Stimulated activated naive CD8-positive, alpha-beta T cell treated with anti-CD3 and anti-CD28 coated beads, Interleukin-15, Interleukin-2, amounts not matched to agents 100 ng/mL and 50 ng/mL, for 24 hours (primary cell): ENCODE measurements at regions not wholly inside any gene's neighbourhood (a gene's known extent, or its start where the extent isn't known, plus 50 kb on each side); places are given as distances from the start of the nearest gene placed in this dataset.

Experiments used
- H3K27ac Mint-ChIP-seq: one replicate; pipeline ENCODE4 v1.8.0; 2021; ENCODE audit warnings: mild to moderate bottlenecking, mixed read lengths
- H3K27me3 Mint-ChIP-seq: one replicate; pipeline ENCODE4 v1.8.0; 2021; ENCODE audit warnings: mixed read lengths
- H3K36me3 Mint-ChIP-seq: one replicate; pipeline ENCODE4 v1.8.0; 2021; ENCODE audit warnings: low read depth, mixed read lengths
- H3K4me1 Mint-ChIP-seq: one replicate; pipeline ENCODE4 v1.8.0; 2021; ENCODE audit warnings: low read depth, mixed read lengths
- H3K4me3 Mint-ChIP-seq: one replicate; pipeline ENCODE4 v1.8.0; 2021; ENCODE audit warnings: mild to moderate bottlenecking, mixed read lengths
- H3K9me3 Mint-ChIP-seq: one replicate; pipeline ENCODE4 v1.8.0; 2021; ENCODE audit warnings: mixed read lengths

GRCh38 chr9:81266674-81267073, 422.7 kb downstream of the TLE1 start:
- no peak overlapping the region for H3K27ac Mint-ChIP-seq
- no peaks in the 10 kb centered on the region for H3K27me3 Mint-ChIP-seq
- no peaks in the 10 kb centered on the region for H3K36me3 Mint-ChIP-seq
- no peaks in the 10 kb centered on the region for H3K4me1 Mint-ChIP-seq
- no peak overlapping the region for H3K4me3 Mint-ChIP-seq
- peaks cover 8% of the 10 kb centered on the region for H3K9me3 Mint-ChIP-seq

DNA sequence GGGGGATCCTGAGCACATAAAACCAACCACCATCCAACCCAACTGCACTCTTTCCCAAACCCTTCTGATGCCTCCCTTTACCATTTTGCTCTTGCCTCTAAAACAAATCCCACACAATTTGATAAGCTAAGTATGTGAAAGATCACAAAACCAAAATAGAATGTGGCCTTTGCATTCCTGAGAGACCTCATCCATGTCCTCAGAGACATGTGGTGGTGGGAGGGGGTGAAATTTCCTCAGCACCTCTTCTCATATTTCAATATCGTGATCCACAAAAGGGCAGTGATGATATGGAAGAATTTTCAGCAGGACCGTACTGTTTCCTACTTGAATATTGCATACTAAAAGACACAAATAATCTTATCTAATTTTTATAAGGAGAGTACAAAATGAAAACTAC, 423.3 kb downstream of the TLE1 start:
- Mint-ChIP-seq H3K27ac (no peak overlapping the region), H3K4me3 (no peak overlapping the region), H3K27me3 (no peaks in the 10 kb centered on the region), H3K36me3 (no peaks in the 10 kb centered on the region), H3K4me1 (no peaks in the 10 kb centered on the region), H3K9me3 (peaks cover 8% of the 10 kb centered on the region)

DNA sequence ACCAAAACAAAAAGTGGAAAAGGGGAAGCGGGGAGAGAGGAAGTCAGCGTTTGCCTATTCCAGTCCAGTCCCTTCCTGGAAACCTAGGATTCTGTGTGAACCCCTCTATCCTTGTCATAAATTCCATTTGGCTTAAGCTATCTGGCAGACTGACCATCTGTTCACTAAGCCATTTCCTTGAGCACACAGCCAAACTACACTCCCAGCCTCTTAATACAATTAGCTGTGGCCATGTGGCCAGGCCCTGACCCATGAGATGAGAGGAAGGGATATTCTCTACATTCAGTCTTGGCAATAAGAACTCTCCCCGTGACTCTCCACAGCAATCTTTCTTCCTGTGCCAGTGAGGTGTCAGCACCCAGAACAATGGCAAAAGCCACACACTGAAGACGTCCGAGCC, 424.8 kb downstream of the TLE1 start:
- Mint-ChIP-seq H3K27me3 (no peaks in the 10 kb centered on the region), H3K27ac (no peak overlapping the region), H3K9me3 (peaks cover 8% of the 10 kb centered on the region), H3K4me3 (no peak overlapping the region), H3K36me3 (no peaks in the 10 kb centered on the region), H3K4me1 (no peaks in the 10 kb centered on the region)

DNA sequence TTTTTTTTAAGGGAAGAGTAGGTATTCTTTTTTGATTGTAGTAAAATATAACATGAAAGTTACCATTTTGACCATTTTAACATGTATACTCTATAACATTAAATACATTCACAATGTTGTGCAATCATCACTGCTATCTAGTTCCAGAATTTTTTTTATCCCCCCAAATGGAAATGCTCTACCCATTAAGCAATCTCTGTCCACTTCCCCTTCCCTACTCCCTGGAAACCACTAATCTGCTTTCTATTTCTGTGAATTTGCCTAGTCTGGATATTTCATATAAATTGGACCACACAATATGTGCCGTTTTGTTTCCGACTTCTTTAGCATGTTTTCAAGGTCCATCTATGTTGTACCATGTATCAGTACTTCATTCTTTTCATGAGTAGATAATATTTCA, 429.5 kb downstream of the TLE1 start:
- peaks cover 4% of the 10 kb centered on the region for H3K9me3 Mint-ChIP-seq
- H3K27me3 Mint-ChIP-seq: no peaks in the 10 kb centered on the region
- no peaks in the 10 kb centered on the region for H3K4me1 Mint-ChIP-seq
- no peaks in the 10 kb centered on the region for H3K36me3 Mint-ChIP-seq
- H3K4me3 Mint-ChIP-seq: no peak overlapping the region
- H3K27ac Mint-ChIP-seq: no peak overlapping the region

GRCh38 chr9:81256368-81256767, 433.0 kb downstream of the TLE1 start:
- H3K36me3 Mint-ChIP-seq: no peaks in the 10 kb centered on the region
- no peak overlapping the region for H3K27ac Mint-ChIP-seq
- no peaks in the 10 kb centered on the region for H3K27me3 Mint-ChIP-seq
- H3K4me3 Mint-ChIP-seq: no peak overlapping the region
- peaks cover 4% of the 10 kb centered on the region for H3K9me3 Mint-ChIP-seq
- no peaks in the 10 kb centered on the region for H3K4me1 Mint-ChIP-seq

DNA sequence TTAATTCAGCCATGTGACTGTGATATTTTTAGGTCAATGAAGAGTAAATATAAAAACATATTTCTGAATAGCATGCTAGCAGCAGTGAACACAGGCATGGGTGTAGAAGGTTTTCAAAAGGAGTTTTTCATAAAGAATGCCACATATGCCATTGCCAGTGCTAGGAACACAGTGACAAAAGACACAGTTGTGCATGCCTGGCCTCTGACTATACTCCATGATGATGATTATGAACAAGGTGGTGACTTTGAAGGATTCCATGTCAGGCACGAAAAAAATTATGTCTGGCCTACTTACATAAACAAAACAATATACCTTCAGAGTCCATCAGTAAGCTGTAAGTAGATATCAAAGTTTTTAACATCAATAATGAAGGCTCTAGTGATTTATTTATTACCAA, 438.7 kb downstream of the TLE1 start:
- Mint-ChIP-seq H3K36me3 (no peaks in the 10 kb centered on the region), H3K27me3 (no peaks in the 10 kb centered on the region), H3K9me3 (no peaks in the 10 kb centered on the region), H3K27ac (no peak overlapping the region), H3K4me1 (no peaks in the 10 kb centered on the region), H3K4me3 (no peak overlapping the region)

- H3K36me3 Mint-ChIP-seq: no peaks in the 10 kb centered on the region
- no peaks in the 10 kb centered on the region for H3K27me3 Mint-ChIP-seq
- H3K9me3 Mint-ChIP-seq: no peaks in the 10 kb centered on the region
- no peaks in the 10 kb centered on the region for H3K4me1 Mint-ChIP-seq
- no peak overlapping the region for H3K27ac Mint-ChIP-seq
- no peak overlapping the region for H3K4me3 Mint-ChIP-seq
These were observed 439.3 kb downstream of the TLE1 start for GRCh38 chr9:81250041-81250440.

DNA sequence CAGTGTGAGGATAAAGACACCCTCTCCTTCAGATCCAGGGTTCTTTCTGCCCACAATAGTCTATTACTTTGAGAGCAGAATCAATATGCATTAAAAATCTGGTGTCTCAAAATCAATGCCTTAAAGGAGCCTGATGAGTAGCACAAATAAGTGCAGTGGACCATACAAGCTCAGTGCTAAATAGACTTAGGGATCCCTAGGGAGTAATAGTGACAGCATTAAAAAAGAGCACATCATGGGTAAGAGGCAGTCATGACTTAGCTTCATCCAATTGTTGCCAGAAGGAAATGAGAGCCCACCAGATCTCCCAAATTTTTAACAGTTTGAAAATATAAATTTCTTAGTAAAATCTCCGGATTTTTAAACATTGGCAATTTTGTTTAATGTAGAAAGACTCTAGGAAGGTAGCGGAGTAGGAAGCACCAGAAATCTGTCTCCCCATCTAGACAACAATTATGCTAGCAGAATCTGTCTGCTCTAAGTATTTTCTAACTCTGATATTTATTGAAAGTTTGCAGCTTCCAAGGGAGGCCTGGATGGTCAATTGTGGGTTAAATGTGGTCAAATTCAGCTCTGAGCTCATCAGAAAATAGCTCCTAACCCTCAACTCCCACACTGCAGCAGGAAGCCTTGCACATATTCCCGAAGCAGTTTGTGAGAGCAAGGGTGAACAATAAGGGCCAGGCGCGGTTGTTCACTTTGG, 443.9 kb downstream of the TLE1 start:
- Mint-ChIP-seq H3K27ac (no peak overlapping the region), H3K36me3 (no peaks in the 10 kb centered on the region), H3K4me1 (no peaks in the 10 kb centered on the region), H3K27me3 (no peaks in the 10 kb centered on the region), H3K4me3 (no peak overlapping the region), H3K9me3 (no peaks in the 10 kb centered on the region)

- H3K36me3 Mint-ChIP-seq: no peaks in the 10 kb centered on the region
- H3K9me3 Mint-ChIP-seq: no peaks in the 10 kb centered on the region
- no peaks in the 10 kb centered on the region for H3K27me3 Mint-ChIP-seq
- H3K4me1 Mint-ChIP-seq: no peaks in the 10 kb centered on the region
- H3K4me3 Mint-ChIP-seq: no peak overlapping the region
- no peak overlapping the region for H3K27ac Mint-ChIP-seq
These were observed 444.7 kb downstream of the TLE1 start for GRCh38 chr9:81244631-81245030.

- Mint-ChIP-seq H3K9me3 (peaks cover 5% of the 10 kb centered on the region), H3K36me3 (no peaks in the 10 kb centered on the region), H3K27me3 (no peaks in the 10 kb centered on the region), H3K27ac (no peak overlapping the region), H3K4me1 (no peaks in the 10 kb centered on the region), H3K4me3 (no peak overlapping the region)
These were observed 446.5 kb downstream of the TLE1 start for GRCh38 chr9:81242866-81243265.

DNA sequence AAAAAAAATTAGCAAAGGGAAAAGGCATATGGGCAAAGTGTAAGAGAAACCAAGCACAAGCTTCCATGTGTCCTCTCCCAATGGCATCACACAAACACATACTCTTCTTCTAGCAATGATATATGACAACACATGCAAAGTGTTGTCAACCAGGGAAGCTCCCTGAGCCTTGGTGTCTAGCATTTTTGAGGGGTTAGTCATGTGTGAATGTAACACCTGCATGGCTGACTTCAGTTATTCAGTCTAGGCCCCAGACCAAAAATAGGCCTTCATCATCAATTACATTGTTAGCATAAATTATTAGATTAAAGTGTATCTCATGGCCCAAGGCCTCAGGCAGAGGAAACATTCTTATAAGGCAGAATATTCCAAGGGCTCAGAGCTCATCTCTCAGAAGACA, 450.0 kb downstream of the TLE1 start:
- peaks cover 5% of the 10 kb centered on the region for H3K9me3 Mint-ChIP-seq
- no peaks in the 10 kb centered on the region for H3K4me1 Mint-ChIP-seq
- H3K27me3 Mint-ChIP-seq: no peaks in the 10 kb centered on the region
- no peaks in the 10 kb centered on the region for H3K36me3 Mint-ChIP-seq
- no peak overlapping the region for H3K27ac Mint-ChIP-seq
- H3K4me3 Mint-ChIP-seq: no peak overlapping the region

DNA sequence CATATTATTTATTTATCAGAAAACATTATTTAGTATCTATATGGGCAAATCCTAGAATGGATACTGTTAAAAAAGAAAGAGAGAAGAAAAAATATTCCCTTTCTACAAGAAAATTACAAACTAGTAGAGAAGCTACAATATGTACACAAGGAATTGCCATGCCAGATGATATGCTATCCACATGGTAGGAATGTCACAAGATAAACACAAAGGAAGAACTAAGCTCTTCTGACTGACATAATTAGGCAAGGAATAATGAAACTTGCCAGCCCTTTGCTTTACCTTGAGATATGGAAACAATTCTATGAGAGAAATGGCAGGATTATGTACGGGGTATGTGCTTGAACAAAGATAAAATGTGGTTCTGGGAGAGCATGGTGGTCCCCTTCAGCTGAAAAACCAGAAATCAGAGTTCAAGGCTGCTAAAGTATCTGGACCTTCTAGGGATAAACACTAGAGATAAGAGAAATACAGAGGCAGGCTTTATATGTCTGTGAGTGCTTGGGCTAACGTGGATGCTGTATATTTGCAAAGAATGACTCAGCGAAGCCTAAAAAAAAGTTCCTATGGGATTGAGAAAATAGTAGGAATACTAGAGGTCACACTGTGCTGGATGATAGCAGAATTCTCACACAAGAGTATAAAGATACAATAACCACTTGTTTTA, 451.6 kb downstream of the TLE1 start:
- no peak overlapping the region for H3K27ac Mint-ChIP-seq
- no peaks in the 10 kb centered on the region for H3K36me3 Mint-ChIP-seq
- peaks cover 11% of the 10 kb centered on the region for H3K9me3 Mint-ChIP-seq
- no peak overlapping the region for H3K4me3 Mint-ChIP-seq
- no peaks in the 10 kb centered on the region for H3K27me3 Mint-ChIP-seq
- H3K4me1 Mint-ChIP-seq: no peaks in the 10 kb centered on the region

DNA sequence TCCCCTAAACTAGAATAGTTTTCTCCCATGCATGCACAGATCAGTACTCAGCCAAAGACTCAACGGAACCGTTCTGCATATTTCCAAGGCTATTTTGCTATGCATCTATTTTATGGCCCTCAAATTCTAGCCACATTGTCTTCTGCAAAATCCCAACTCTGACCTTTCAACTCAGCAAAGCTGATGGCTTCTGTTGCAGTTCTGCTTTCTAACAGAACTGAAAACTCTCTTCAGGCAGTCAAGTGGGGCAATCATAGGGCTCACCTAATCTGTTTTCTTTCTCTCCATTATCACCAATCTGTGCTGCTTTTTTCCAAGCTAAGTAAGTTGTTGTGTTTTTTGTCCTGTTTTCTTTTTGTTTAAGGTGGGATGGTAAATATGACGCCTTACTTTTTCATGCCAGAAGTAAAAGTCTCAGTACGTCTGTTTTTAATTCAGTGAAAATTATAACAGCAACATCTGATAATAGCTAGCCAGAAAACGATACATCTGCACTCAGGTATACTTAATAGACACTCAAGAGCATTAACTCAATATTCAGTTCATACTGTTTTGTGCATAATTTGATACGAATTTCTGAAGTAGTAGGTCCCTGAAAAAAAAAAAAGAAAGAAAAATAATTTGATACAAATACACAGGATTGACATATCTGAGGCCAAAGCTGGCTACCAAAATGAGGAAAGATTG, 454.3 kb downstream of the TLE1 start:
- H3K4me1 Mint-ChIP-seq: no peaks in the 10 kb centered on the region

GRCh38 chr9:81231011-81231410, 458.3 kb downstream of the TLE1 start:
- no peak overlapping the region for H3K4me3 Mint-ChIP-seq
- H3K9me3 Mint-ChIP-seq: peaks cover 6% of the 10 kb centered on the region
- H3K27ac Mint-ChIP-seq: no peak overlapping the region
- no peaks in the 10 kb centered on the region for H3K36me3 Mint-ChIP-seq
- H3K4me1 Mint-ChIP-seq: no peaks in the 10 kb centered on the region
- H3K27me3 Mint-ChIP-seq: no peaks in the 10 kb centered on the region

More for the DNA sequence above, 454.3 kb downstream of the TLE1 start:
- H3K27ac Mint-ChIP-seq: no peak overlapping the region
- H3K9me3 Mint-ChIP-seq: peaks cover 11% of the 10 kb centered on the region
- no peak overlapping the region for H3K4me3 Mint-ChIP-seq
- no peaks in the 10 kb centered on the region for H3K27me3 Mint-ChIP-seq
- no peaks in the 10 kb centered on the region for H3K36me3 Mint-ChIP-seq

DNA sequence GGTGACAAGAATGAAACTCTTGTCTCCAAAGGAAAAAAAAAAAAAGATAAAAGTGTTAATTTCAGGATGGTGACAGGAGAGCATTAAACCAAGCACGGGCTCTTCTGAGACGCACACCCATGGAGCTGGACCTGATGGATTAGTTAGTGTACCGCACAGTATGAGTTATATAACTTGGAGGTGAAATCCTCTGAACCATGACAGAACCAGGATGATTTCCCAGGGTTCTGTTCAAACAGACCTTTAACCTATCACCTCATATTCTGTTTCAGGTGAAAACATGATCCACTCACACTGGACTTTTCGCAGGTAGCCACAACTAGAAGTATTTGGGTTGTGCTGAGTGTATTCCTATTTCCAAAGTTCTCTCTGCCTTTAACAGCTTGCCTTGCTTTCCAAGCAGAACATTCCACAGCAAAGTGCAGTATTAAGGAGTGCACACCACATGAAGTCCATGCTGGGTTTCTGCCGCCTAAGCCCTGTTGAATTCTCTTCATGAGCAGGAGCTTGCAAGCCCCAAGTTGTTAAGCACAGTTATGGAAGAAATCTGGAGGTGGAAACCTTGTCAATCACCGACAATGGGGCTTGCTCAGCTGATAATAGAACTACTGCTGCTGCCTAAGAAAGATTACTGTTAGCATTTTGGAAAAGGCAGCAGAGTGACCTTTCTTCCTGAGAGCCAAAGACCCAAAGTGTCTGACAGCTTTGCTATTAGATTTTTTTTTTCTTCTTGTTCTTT, 461.7 kb downstream of the TLE1 start:
- Mint-ChIP-seq H3K27me3 (no peaks in the 10 kb centered on the region), H3K36me3 (no peaks in the 10 kb centered on the region), H3K4me1 (no peaks in the 10 kb centered on the region), H3K9me3 (no peaks in the 10 kb centered on the region), H3K27ac (no peak overlapping the region), H3K4me3 (no peak overlapping the region)
